Midbrain (tissue), 1 donor: ENCODE measurements at regions not wholly inside any gene's neighbourhood (a gene's known extent, or its start where the extent isn't known, plus 50 kb on each side); places are given as distances from the start of the nearest gene placed in this dataset.

ENCODE experiments used
- DNase-seq: peaks from one replicate; lab custom pipeline; 2025; lab: John Stamatoyannopoulos, UW

GRCh38 chr1:170316270-170316669 is 170.5 kb downstream of the NTMT2 start:
- no peak for DNase-seq

- no peak for DNase-seq
These were observed 172.4 kb downstream of the NTMT2 start for GRCh38 chr1:170318141-170318540.

DNA sequence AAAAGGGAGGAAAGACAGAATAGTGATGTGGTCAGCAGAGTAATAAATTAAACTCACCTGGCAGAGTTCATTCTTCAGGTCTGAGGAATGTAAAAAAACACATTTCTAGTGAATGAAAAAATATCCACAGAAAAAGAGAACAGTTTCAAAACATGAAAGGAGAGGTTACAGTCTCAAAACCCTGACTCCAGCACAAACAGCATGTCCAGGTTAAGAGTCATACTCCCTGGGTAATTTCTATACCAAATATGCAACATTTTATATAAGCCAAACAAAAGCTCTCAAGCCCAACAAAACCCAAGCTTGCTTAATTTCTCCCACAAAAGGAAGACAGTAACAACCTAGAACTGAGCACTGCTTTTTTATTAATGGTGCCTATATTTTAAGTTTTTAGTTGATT is 173.0 kb downstream of the NTMT2 start:
- no peak for DNase-seq

GRCh38 chr1:170321113-170321512 is 175.4 kb downstream of the NTMT2 start:
- DNase-seq = no peak

DNA sequence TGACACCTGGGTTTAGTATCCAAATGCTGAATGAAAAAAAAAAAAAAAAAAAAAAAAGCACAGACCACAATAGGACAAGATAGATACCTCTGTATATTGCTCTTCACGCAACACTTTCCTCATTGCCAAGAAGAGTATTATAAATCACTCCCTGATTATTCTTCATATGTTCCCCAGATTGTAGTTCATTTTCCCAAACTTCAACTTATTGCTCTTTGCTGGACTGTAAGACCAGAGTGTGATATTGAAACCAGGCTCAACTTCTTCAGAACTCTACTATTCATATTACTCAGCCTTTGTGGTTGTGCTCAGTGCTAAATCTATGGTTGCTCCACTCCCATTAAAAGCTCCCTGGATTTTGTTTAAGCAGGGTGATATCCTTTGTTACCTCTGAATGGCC is 180.4 kb downstream of the NTMT2 start:
- no peak for DNase-seq

GRCh38 chr1:170332801-170333200 is 187.0 kb downstream of the NTMT2 start:
- no peak for DNase-seq

DNA sequence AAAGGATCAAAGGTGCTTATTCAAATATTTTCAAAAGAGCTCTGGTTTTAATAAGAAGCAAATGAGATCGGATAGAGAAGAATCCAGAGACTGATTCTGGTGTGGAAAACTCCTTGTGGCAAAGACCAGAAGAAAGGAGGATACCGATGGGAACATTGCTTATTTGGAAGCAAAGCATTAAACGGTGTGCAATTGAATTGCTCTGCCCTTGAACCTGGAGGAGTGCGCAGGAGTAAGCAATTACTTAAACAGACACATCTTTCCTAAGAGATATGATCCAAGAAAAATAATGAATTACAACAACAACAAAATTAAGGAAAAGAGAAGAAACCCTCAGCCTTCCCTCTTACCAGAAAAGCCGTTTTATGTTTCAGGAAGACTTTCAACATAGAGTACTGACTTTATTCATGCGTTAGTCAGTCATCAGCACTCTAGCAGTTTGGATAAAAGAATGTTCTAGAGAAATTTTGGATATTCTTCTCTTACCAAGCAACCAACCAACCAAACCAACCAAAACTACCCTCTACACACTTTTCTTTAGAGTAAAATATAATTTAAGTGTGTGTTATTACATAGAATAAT is 191.7 kb downstream of the NTMT2 start:
- no peak for DNase-seq

GRCh38 chr1:170339534-170339933 is 192.4 kb upstream of the GORAB start:
- no peak for DNase-seq

DNA sequence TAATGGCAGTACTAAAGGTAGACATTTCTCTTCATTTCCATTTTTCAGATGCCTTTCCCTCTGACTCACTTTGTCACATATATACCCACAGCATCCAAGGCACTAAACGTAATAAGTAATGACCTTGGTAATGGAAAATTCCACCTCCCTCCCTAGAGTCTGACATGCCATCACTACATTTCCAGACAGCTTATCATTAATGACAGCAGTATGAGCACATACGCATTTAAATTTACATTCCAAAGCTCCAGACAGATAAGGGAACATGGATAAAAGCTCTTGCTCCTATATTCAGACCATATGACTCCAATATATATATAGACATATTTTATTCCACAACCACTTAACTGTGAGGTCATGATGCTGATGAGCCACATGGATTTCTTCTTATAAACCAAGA is 191.7 kb upstream of the GORAB start:
- no peak for DNase-seq

DNA sequence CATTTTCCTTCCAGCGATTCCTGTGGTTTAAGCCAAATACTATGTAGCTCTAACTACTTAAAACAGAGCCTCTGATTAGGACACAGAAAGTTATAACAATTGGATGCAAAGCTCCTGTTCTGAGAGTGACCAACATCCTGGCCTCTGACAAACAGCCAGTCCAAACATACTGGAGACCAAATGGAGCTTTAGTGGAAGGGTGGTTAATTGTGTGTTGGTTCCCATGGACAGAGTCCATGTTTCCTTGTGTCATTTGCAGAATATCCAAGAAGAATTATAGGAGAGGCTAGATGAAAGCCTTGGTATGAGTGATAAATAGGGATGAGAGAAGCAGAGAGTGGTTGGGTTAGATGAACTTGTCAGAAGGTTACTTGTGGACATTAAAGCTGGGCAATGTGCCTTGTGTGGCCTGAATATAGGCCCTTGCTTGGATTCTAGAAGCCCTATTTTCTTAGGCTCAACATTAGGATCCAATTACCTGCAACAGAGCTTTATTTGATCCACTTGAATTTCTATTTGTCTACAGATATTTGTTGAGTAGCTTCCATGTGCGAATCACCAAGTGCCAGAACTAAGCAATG is 180.5 kb upstream of the GORAB start:
- no peak for DNase-seq

GRCh38 chr1:170354246-170354645 is 177.7 kb upstream of the GORAB start:
- no peak for DNase-seq

GRCh38 chr1:170354690-170355089 is 177.3 kb upstream of the GORAB start:
- DNase-seq = no peak

DNA sequence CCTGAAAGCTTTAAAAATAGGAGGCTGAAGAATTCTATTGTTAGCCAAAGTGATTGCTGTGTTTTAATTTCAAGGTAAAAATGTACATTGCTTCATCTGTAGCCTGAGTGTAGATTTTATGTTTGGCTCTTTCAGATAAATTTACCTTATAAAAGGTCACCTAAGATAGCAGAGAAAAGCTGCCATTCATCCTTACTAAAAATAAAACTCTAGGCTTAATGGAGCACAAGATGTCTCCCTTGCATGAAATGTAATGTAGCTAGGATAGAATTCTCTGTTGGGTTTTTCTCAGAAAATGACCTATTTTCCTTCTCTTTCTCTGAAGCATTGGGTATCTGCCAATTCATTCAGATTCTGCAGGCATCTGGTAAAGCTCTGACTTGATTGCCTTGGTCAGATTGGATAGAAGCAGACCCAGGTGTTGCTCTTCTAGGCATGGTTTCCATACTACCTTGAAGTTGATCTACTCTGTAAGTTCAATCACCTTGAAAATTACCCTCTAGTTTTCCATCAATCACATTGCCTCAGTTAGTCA is 176.6 kb upstream of the GORAB start:
- peak; percentile 14 for DNase-seq

DNA sequence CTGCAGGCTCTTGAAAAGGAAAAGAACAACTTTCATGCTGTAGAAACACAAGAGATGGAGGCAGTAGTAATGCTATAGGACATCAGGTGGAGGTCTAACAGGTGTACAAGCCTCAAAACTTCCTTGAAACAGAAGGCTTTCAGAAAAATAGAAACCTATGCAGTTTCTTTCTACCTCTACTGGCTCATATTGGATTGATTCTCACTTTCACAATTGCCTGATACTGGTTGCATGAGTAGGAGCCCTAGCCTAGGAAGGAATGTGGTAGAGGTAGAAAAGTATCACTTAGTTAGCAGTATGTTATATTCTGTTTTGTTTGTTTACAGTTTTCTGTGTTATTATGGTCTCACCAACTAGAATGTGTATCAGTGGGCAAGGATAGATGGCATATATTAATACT is 175.4 kb upstream of the GORAB start:
- DNase-seq = no peak

- DNase-seq = no peak
These were observed 174.2 kb upstream of the GORAB start for GRCh38 chr1:170357750-170358149.

GRCh38 chr1:170360601-170361000 is 171.4 kb upstream of the GORAB start:
- DNase-seq = no peak

DNA sequence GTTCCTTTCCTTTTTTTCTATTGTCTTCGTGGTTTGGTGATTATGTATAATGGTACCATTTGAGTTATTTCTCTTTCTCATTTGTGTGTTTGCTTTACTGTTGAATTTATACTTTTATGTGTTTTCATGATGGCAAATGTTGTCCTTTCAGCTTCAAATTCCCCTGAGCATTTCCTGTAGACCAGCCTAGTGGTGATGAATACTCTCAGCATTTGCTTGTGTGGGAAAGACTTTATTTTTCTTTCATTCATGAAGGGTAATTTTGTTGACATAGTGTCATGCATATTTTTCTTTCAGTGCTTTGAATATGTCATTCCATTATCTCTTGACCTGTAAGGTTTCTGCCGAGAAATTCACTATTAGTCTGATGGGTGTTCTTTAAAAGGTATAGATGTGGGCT is 166.6 kb upstream of the GORAB start:
- DNase-seq = no peak

- no peak for DNase-seq
These were observed 165.0 kb upstream of the GORAB start for GRCh38 chr1:170366980-170367379.

DNA sequence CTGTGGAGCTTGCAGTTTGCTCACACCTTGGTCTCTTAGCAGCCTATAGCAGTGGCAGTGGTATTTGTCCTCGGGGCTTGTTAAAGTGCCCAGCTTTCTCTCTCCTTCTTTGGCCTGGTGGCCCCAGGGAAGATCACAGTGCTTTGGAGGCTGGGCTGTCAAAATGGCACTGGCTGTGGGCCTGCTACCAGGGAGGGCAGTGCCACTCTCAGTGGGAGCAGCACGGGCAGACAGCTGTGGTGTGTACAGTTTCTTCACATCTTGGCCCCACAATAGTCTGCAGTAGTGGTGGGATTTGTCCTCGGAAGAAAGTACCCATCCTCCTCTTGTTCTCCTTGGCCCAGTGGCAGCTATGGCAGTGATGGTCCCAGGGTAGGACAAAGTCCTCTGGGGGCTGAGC is 164.4 kb upstream of the GORAB start:
- no peak for DNase-seq

DNA sequence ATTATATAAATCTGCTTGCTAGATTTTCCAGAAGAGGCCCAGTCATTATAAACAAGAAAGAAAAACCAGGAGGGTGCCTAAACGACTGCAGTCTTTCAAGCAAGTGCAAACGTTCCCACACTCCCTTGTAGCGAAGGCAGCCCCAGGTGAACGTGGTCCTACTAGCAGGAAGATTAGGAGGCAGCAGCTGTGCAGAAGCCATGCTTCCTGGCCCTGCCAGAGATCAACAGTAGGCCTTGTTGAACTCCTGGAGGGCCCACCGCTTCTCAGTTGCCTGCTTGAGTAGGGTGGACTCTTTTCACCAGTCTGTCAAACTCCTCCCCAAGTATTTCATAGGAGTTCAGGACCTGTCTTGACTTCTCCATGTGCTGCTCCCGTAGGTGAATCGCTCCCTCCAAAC is 163.0 kb upstream of the GORAB start:
- DNase-seq = no peak

- DNase-seq = no peak
These were observed 162.5 kb upstream of the GORAB start for GRCh38 chr1:170369417-170369816.

DNA sequence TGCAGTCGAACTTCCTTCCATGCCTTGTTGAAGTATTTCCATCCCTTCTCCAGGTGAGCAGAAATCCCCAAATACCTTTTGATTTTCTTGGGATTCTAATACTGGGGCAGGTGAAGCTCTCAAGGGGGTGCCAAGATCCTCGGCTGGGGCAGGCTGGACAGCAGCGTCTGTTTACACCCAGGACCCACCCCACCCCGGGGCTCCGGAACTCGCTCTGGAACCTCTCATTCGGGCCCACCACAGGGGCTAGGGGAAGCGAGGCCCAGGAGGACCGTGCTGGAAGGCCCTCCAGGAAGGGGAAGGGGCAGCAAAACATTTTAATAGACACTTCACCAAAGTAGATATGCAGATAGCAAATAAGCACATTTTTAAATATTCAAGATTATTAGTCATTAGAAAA is 161.9 kb upstream of the GORAB start:
- DNase-seq = no peak

- no peak for DNase-seq
These were observed 156.8 kb upstream of the GORAB start for GRCh38 chr1:170375082-170375723.
